Large intestine (tissue), 3 donors: ENCODE measurements at regions not wholly inside any gene's neighbourhood (a gene's known extent, or its start where the extent isn't known, plus 50 kb on each side); places are given as distances from the start of the nearest gene placed in this dataset.

Experiments used
- DNase-seq, 2 donors: peaks; one replicate each; pipeline versions ENCODE4 v3.0.0 to v3.0.0-alpha.2; 2013
- H3K27ac ChIP-seq: one replicate; pipeline ENCODE4 v1.5.1; 2013; ENCODE audit warnings: low read length
- H3K27me3 ChIP-seq: 2 replicates; pipeline ENCODE4 v1.6.1; 2013; ENCODE audit warnings: low read length; ENCODE audit not compliant: control insufficient read depth, insufficient read depth
- H3K36me3 ChIP-seq: 2 replicates; pipeline ENCODE4 v1.6.1; 2013; ENCODE audit warnings: low read length; ENCODE audit not compliant: control insufficient read depth, insufficient read depth
- H3K4me1 ChIP-seq: one replicate; pipeline ENCODE4 v1.6.1; 2013; ENCODE audit warnings: low read length; ENCODE audit not compliant: control insufficient read depth, insufficient read depth
- H3K4me3 ChIP-seq: one replicate; pipeline ENCODE4 v1.5.1; 2013; ENCODE audit warnings: low read length
- H3K9me3 ChIP-seq: one replicate; pipeline ENCODE4 v1.6.1; 2013; ENCODE audit warnings: mild to moderate bottlenecking, low read depth, low read length, moderate library complexity; ENCODE audit not compliant: control insufficient read depth
- WGBS: methylation state at CpG from one replicate; pipeline ENCODE4 v1.1.5; 2013; ENCODE audit warnings: low lambda C conversion rate; ENCODE audit not compliant: insufficient coverage; 5-methylcytosine and 5-hydroxymethylcytosine counted together

DNA sequence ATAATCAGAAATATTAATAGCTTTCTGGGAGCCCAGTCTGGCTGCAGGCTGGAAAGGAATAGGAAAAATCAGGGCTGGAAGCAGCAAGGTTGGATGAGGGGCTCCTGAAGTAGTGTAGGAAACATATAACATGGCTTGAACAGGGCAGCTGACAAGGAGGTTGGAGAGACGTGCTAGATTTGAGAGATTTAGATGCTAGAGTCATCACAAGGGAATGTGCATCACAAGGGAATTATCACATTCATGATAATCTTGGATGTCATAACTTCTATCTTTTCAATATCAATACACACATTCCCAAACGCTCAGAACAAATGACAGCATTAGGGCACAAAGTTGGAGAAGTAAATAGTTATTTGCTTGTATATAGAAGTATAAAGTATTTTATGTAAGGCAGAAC lies 120.9 kb upstream of the EGFR start:
- 100% methylated on average over 1 of the region's 2 CpGs for WGBS
- Histone ChIP-seq H3K4me3 (no peak overlapping the region), H3K27me3 (peaks cover 4% of the 10 kb centered on the region), H3K36me3 (no peaks in the 10 kb centered on the region), H3K27ac (no peak overlapping the region), H3K9me3 (no peaks in the 10 kb centered on the region), H3K4me1 (no peaks in the 10 kb centered on the region)
- DNase-seq = no peak

DNA sequence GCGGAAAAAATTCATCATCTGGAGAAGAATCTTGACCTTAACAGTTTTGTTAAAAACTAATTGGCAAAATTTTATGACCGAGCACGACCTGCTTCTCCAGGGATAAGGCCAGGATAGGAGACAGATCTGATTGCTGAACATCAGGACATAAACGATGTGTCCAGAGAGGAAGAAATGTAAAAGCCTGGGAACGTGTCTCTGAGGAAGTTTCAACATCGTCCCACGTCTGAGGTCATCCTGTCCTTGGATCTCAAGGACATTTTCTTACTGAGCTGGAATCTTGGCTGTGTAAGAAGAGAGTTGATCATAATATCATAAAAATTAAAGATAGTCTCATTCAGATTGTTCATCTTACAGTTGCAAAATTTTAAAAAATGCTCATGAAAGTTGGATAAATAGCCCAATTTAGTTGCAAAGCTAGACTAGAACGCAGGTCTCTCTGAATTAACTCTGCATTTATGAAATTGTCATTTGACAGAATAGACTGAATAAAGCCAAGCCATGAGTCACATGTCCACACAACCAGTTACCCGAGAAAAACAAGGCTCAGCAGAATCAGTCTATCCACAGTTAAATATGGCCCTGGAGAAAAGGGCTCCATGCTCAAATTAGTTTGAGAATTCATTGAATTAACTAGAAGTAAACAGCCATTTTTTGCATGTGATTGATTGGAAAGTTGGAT lies 120.0 kb upstream of the EGFR start:
- Histone ChIP-seq H3K4me1 (no peaks in the 10 kb centered on the region), H3K27me3 (peaks cover 4% of the 10 kb centered on the region), H3K4me3 (no peak overlapping the region), H3K36me3 (no peaks in the 10 kb centered on the region), H3K9me3 (no peaks in the 10 kb centered on the region), H3K27ac (no peak overlapping the region)
- no peak for DNase-seq
- WGBS = 70% methylated on average over 3 of the region's 9 CpGs

DNA sequence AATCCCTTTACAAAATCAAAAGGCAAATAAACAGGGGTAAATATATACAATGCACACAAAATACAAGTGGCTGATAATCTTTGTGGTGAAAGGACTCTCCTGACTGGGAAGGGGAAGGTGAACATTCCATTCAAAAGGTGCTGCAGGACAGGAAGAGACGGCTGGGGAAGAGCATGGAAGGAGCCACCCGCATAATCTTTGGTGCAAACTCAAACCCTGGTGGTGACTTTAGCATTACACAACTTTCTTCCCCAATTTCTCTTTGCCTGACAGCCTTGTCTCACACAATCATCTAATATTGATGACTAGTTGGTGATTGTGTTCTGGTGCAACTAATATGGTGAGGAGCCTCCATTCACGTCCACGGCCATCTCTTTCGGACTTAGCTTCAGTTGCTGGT lies 117.0 kb upstream of the EGFR start:
- Histone ChIP-seq H3K27me3 (no peaks in the 10 kb centered on the region), H3K4me3 (no peak overlapping the region), H3K9me3 (no peaks in the 10 kb centered on the region), H3K4me1 (no peaks in the 10 kb centered on the region), H3K36me3 (no peaks in the 10 kb centered on the region), H3K27ac (no peak overlapping the region)
- no CpG with 5 or more reads among the region's 5 CpGs for WGBS
- DNase-seq = no peak

GRCh38 chr7:54904130-54904529 lies 114.7 kb upstream of the EGFR start:
- no peak overlapping the region for H3K27ac ChIP-seq
- DNase-seq = no peak
- H3K4me1 ChIP-seq = no peaks in the 10 kb centered on the region
- H3K27me3 ChIP-seq = no peaks in the 10 kb centered on the region
- H3K36me3 ChIP-seq = no peaks in the 10 kb centered on the region
- 100% methylated on average over 2 of the region's 4 CpGs for WGBS
- H3K4me3 ChIP-seq = no peak overlapping the region
- no peaks in the 10 kb centered on the region for H3K9me3 ChIP-seq

DNA sequence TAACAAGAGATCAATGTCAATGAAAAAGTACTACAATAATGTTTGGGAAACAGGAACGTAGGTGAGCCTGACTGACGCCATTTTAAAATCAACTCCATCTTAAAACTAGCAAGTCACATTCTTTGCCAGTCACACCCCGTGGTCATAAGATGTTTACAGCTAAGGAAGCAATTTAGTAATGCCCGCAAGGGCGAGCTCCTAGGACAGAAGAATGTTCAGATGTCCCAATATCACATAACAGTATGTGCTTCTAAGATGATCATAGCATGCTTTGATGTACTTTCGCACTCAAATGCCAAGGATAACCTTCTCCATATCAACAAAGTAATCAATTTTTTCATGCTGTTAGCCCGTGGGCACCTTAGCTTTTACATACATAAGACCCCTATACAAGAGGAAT lies 113.8 kb upstream of the EGFR start:
- H3K27me3 ChIP-seq = no peaks in the 10 kb centered on the region
- H3K9me3 ChIP-seq = peaks cover 5% of the 10 kb centered on the region
- 80% methylated on average over 1 of the region's 7 CpGs for WGBS
- H3K27ac ChIP-seq = no peak overlapping the region
- H3K36me3 ChIP-seq = no peaks in the 10 kb centered on the region
- no peaks in the 10 kb centered on the region for H3K4me1 ChIP-seq
- no peak for DNase-seq
- no peak overlapping the region for H3K4me3 ChIP-seq

DNA sequence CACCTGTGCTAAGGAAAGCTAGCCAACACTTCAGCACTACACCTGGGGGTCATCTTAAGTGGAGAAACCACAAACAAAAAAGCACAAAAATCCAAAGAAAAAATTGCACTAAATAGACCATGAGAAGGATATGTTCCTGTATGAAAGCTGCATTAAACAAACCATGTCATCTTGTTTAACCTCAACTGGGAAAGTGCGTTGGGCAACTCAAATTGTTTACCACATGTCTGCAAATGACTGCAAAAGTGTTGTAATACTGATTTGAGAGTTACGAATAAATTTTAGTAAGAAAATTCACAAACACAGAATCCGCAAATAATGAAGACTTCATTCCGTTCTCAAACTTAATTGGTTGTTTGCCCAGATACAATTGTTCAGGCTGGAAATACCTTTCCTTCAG lies 111.9 kb upstream of the EGFR start:
- H3K9me3 ChIP-seq = peaks cover 9% of the 10 kb centered on the region
- no peaks in the 10 kb centered on the region for H3K36me3 ChIP-seq
- no peak for DNase-seq
- H3K4me3 ChIP-seq = no peak overlapping the region
- WGBS = 100% methylated on average over 2 of the region's 4 CpGs
- H3K4me1 ChIP-seq = no peaks in the 10 kb centered on the region
- no peaks in the 10 kb centered on the region for H3K27me3 ChIP-seq
- no peak overlapping the region for H3K27ac ChIP-seq

DNA sequence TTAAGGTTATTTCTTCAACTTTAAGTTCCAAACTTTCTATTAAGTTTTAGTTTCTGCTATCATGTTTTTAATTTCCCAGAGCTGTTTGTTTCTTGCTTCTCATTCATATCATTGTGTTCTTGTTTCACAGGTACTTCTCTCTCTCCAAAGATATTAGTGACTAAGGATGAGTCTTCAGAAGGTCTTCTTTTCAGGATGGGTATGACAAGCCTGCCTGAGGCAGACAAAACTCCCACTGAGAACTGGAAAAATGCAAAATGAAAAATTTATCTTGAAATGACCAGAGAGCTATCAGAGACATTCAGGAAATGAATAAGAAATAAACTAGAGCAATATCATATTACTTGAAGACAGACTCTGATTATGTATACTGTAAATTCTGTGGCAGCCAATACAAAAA lies 110.8 kb upstream of the EGFR start:
- Histone ChIP-seq H3K4me1 (no peaks in the 10 kb centered on the region), H3K9me3 (peaks cover 9% of the 10 kb centered on the region), H3K27me3 (no peaks in the 10 kb centered on the region), H3K27ac (no peak overlapping the region), H3K4me3 (no peak overlapping the region), H3K36me3 (no peaks in the 10 kb centered on the region)
- DNase-seq = no peak

DNA sequence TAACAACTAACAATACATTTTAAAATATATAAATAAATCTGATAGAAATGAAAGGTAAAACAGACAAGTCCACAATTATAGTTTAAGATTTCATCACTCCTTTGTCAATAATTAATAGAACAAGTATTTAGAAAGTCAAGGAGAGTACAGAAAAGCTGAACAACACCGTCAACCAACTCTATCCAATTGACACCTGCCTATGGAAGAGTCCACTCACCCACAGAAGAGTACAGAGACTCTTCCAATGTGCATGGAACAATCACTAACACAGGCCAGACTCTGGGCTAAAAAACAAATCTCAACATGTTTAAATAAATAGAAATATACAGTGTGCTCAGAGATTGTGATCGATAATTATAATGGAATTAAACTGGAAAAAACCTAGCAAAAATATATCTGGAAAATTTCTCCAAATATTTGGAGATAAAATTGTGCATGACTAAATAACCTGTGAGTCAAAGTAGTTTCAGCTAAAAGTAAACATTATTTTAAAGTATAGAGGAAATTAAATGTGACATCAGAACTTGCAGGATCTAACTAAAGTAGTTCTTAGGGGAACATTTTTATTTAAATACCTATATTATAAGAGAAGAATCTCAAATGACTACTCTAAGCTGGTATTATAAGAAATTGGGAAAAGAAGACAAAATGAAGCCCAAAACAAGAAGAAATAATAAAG lies 109.9 kb upstream of the EGFR start:
- Histone ChIP-seq H3K4me3 (no peak overlapping the region), H3K27ac (no peak overlapping the region), H3K27me3 (no peaks in the 10 kb centered on the region), H3K9me3 (peaks cover 9% of the 10 kb centered on the region), H3K36me3 (no peaks in the 10 kb centered on the region), H3K4me1 (no peaks in the 10 kb centered on the region)
- no peak for DNase-seq
- 100% methylated on average over 1 of the region's 2 CpGs for WGBS

DNA sequence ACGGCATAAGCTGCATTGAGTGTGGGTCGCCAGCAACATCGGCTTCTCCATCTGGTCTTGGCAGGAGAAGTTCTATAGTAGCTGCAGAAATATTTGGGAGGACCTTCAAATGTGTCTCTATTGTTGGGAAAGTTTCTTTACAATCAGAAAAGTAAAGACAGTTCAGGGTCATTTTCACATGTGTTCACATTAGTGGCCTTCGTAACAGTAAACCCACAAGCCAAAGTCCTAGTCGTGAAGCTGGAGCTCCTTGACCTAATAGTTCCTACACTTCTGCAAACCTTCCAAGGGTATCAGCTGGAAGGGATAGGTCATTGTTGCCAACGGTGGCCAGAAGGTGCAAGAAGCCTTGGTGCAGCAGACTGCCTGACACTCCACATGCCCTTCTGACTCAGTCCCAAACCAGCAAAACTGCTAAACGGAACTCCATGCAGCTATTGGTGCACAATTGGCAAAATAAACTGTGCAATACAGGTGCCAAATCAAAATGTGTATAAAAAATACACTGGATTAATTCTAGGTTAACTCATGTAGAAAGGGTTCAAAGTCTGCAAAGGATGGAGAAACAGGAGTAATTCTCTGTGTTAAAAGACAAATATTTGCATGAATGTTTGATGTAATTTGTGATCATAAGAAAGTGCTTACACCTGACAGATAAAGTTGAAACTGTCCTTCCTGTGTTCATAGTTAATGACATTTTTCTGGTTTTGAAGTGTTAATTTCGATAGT lies 102.8 kb upstream of the EGFR start:
- 100% methylated on average over 1 of the region's 8 CpGs for WGBS
- no peak overlapping the region for H3K27ac ChIP-seq

GRCh38 chr7:54917613-54918391 lies 101.0 kb upstream of the EGFR start:
- Histone ChIP-seq H3K9me3 (no peaks in the 10 kb centered on the region), H3K27ac (peak overlapping the region; percentile 28), H3K36me3 (no peaks in the 10 kb centered on the region), H3K4me1 (no peaks in the 10 kb centered on the region), H3K27me3 (no peaks in the 10 kb centered on the region), H3K4me3 (no peak overlapping the region)
- WGBS = no CpG with 5 or more reads among the region's 5 CpGs
- peak; percentile 22 to 57 for DNase-seq

More for the DNA sequence above, 102.8 kb upstream of the EGFR start:
- Histone ChIP-seq H3K9me3 (no peaks in the 10 kb centered on the region), H3K4me1 (no peaks in the 10 kb centered on the region), H3K36me3 (no peaks in the 10 kb centered on the region), H3K27me3 (no peaks in the 10 kb centered on the region), H3K4me3 (no peak overlapping the region)
- no peak for DNase-seq
